ENCODE measurements at regions not wholly inside any gene's neighbourhood (a gene's known extent, or its start where the extent isn't known, plus 50 kb on each side); places are given as distances from the start of the nearest gene placed in this dataset.

GRCh38 chr2:128726911-128727310, 408.2 kb upstream of the HS6ST1 start:
- TF ChIP-seq POLR2AphosphoS5 (IDR thresholded peaks at IDR 0.05): no peak
- TF ChIP-seq, protein P1, sequence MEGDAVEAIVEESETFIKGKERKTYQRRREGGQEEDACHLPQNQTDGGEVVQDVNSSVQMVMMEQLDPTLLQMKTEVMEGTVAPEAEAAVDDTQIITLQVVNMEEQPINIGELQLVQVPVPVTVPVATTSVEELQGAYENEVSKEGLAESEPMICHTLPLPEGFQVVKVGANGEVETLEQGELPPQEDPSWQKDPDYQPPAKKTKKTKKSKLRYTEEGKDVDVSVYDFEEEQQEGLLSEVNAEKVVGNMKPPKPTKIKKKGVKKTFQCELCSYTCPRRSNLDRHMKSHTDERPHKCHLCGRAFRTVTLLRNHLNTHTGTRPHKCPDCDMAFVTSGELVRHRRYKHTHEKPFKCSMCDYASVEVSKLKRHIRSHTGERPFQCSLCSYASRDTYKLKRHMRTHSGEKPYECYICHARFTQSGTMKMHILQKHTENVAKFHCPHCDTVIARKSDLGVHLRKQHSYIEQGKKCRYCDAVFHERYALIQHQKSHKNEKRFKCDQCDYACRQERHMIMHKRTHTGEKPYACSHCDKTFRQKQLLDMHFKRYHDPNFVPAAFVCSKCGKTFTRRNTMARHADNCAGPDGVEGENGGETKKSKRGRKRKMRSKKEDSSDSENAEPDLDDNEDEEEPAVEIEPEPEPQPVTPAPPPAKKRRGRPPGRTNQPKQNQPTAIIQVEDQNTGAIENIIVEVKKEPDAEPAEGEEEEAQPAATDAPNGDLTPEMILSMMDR (IDR thresholded peaks at IDR 0.05): no peak
- no peak for TF ChIP-seq POLR2A (IDR thresholded peaks at IDR 0.05)
- TF ChIP-seq EP300 (IDR thresholded peaks at IDR 0.05): no peak

All from gastroesophageal sphincter (tissue), 3 donors.